Medulla oblongata (tissue), 1 donor: ENCODE measurements at regions not wholly inside any gene's neighbourhood (a gene's known extent, or its start where the extent isn't known, plus 50 kb on each side); places are given as distances from the start of the nearest gene placed in this dataset.
A peak's percentile ranks its signal among the peaks of the same experiment; 100 is the strongest.
"Not testable (repeated sequence)": the region's sequence is repeated elsewhere in the genome, so short reads cannot be mapped to it uniquely, and the experiment has no call there.

Experiments used
- DNase-seq: peaks from one replicate; pipeline ENCODE4 v3.0.0-alpha.2; 2015; ENCODE audit errors: extremely low spot score

DNA sequence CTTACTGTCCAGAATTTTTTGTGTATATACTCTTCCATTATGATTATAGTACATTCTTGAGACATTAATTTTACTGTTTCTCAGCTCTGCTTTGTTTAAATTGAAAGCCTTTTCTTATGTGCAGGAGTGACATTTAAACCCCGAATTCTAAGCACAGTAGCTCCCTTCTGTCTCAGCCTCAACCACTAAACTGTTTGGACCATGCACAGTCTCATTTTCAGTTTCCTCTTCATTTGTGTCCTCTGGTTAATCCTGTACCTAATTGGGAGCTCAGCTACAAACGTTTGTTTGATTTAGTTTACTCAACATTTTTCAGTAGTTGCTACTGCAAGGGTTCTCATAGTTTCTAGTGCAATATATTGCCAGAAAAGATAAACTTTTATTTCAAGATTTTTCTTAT, 206.3 kb downstream of the SLITRK5 start:
- no peak for DNase-seq

DNA sequence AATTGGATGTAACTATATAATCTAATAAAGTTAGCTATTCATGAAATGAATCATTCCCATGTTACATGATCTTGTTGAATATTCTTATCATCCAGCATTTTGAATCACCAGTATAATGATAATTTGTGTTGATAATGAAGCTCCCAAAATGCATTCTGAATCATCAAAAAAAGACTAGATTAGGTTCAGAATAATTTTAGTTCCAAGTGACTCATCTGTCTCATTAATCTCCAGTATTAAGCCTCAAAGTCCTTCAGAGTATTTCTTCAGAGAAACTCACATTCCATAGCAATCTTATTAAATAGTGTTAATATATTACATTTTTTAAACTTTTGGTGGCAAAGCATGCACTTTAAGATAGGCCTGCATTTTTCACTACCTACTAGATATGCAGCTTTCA, 207.5 kb downstream of the SLITRK5 start:
- DNase-seq = no peak

DNA sequence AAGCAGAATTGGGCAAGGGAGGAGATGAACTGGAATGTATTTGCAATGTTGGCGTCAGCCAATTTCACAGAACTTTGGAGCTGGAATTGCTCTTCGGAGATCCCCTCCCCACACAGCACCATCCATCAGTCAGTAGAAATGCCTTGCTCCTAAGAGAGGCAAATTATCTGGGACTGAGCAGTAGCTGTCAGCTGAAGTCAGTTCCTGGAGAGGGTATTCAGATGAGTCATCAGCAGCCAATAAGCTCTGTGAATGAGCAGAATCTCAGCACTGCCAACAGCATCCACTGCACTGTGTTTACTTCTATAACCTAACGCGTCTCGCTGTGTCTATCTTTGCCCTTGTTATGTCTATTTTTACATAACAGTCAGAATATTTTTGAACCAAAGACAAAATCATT, 213.7 kb downstream of the SLITRK5 start:
- peak; percentile 59 for DNase-seq

DNA sequence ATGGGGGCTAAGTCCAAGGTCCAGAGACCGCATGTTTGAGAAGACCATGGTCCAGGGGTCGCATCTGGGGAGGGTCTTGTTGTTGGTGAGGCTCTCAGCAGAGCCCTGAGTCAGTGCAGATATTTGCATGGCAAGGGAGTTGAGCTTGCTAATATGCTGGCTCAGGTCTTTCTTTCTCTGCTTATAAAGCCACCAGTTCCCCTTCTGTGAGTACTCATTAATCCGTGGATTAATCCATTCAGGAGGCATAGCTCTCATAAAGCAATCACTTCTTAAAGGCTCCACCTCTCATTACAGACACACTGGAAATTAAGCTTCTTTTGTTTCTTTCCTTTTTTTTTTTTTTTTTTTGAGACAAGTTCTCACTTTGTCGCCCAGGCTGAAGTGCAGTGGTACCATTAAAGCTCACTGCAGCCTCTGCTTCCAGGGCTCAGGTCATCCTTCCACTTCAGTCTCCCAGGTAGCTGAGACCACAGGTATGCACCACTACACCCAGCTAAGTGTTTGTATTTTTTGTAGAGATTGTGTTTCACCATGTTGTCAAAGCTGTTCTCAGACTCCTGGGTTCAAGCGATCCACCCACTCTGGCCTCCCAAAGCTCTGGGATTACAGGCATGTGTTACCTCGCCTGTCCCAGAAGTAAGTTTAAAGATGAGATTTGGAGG, 216.4 kb downstream of the SLITRK5 start:
- DNase-seq = no peak

DNA sequence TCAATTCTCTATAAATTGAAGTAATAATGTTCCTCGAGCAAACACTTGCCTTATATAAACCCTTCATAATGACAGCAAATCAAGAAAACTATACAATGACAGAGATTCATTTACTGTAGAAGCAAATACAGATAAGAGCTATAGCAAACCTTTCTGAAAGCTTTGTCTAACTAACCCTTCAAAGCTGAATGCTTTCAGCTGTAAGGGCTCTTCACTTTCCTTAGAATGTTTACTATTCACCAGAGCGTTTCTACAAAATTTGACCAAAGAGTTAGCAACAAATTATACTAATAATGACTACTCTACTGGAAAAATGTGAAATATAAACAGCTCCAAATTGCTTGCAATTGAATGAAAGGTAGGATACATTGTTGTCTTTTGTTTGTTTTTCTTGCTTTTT, 218.1 kb downstream of the SLITRK5 start:
- no peak for DNase-seq

DNA sequence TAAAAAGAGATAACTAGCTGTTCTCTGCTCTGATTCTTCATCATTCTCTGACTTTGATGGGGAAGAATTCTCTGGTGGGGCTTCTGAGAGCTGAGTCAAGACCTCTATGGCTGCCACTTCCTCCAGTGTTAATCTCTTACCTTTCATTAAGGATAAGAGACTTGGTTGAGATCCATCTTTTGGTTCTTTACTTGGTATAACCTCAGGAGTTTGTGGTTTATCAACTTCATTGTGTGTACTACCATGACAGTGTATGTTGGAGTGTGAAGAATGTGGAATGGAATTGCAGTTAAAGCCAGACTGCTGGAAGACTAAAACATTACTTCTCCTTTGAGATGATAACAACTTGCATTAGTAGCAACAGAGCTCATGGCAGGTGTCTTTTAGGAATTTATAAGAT, 222.0 kb downstream of the SLITRK5 start:
- DNase-seq = no peak

DNA sequence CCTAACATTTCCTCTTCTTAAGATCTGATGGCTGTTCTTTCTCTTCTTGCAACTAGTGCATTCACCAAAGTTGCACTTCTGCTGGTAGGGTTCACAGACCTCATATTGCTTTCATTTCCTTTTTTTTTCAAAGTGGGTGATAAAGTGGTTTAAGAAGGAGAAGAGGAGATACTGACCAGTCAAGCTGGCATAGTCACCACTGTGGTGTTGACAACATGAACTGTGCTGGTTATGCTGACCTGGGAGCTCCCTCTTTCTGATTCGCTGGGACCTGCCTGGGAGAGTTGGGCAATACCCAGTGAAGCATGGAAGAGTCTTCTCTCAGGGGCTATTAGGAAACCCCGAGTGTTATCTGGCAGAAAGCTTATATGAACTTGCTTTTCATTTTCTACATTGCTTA, 222.9 kb downstream of the SLITRK5 start:
- DNase-seq = no peak

DNA sequence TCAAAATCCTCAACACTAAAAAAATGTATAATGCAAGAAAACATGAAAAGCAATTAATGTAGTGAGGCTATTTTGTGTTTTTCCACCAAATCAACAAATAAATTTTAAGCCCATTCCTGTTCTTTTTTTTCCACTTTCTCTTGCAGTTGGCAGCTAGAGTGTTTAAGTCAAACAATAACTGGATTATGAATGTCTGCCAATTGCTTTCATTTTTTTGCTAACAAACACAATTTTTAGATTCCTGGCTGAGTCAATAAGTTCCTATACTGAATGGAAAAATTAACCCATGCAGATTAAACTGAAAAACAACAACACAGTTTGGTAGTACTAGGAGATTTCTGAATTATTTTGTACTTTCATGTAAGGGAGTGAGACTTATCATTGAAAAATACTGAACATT, 232.4 kb downstream of the SLITRK5 start:
- no peak for DNase-seq

DNA sequence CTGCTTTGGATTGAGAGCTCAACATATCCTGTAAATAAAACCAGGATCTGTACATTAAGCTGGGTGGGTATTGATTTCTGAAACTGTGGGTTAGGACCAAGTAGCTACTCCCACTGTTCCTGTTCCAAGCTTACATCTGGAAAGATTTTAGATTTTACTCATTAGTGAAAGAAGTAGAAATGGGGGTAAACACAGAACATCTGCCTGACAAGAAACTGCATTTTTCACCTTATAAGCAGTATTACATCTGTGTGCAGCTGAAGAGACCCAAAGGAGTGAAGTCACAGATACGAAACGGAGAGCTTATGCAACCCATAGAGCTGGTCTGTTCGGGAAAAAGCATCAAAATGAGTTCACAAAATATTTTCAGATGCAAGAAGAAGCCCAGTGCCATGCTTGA, 235.2 kb downstream of the SLITRK5 start:
- no peak for DNase-seq

DNA sequence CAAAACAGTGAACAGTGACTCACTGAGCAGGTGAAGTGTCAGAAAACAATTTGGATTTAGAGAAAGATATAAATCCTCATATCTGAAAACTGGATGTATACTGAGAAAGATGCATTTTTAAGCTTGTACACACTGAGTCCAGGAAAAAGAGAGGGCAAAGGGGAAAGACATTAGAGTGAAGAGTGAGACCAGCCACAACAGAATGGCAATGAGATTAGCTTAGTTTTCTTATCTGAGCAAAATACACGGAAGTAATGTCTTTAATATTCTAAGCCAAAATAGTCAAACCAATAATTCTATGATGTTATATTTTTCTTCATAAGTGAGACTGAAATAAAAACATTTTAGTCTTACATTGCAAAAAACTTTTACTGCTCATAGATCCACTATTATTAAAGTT, 236.0 kb downstream of the SLITRK5 start:
- no peak for DNase-seq

DNA sequence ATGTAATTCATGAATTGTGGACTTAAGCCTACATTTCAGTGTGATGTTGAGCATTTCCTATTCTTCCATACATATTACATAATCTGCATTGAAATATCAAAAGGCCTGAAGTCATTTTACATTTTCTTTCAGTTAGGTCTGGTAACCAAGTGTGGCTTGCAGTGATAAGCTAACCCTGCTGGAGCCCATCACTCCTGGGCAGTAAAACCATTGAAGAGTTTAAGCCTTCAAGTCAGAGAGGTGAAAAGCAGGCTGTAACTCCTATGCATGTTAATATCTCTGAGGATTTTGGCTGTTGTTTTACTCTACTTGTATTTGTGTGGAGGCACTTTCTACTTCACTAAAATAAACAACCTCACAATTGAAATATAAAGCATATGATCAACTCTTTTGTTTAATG, 248.8 kb downstream of the SLITRK5 start:
- no peak for DNase-seq

DNA sequence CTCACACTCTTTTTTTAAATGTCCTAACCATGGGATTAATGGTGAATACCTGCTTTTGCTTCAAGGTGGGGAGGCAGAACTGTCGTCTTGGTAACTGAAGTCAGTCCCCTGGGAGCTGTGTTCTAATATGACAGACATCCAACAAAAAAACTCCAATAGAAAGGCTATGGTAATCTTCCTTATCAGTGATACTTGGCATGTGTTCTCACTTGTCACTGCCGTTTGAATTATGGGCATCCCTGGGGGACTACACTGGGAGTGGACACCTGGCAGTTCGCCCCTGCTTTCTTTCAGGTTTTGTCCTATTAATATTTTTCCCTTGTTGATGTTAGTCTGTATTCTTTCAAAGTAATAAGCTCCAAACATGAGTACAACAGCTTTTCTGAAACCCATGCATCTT, 252.6 kb downstream of the SLITRK5 start:
- DNase-seq = no peak

DNA sequence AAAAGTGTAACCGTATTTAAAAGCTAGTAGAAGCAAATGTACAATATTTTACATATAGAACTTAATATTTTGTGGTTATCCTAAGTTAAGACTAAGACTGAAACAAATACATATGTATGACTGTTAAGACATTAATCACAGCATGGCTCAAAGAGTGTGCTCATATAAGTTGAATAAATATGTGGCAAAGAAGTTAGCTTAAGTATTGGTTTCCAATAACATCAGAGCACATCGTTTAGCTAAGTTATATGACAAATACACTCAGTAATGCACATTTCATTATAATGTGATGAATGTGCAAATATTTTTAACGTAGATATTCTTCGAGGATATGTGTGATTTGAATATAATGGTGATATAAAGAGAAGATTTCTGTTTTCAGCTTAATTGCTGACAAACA, 253.8 kb downstream of the SLITRK5 start:
- no peak for DNase-seq

DNA sequence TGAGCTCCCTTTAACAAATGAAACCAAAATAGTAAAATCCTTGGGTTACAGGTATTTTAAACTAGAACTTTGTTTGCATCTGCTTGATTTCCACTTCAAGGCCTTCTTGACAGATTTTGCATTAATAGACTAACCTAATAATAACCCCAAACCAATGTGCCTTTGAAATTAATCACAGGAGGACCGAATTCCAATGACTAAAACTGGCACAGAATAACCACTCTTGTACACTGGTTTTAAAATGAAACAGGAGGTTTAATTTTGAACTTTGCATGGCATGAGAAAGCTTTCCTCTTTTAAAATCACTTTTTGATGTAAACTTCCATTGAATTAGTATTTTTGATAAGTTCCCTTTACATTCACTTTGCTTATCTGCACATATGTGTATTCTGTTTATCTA, 269.6 kb downstream of the SLITRK5 start:
- no peak for DNase-seq

DNA sequence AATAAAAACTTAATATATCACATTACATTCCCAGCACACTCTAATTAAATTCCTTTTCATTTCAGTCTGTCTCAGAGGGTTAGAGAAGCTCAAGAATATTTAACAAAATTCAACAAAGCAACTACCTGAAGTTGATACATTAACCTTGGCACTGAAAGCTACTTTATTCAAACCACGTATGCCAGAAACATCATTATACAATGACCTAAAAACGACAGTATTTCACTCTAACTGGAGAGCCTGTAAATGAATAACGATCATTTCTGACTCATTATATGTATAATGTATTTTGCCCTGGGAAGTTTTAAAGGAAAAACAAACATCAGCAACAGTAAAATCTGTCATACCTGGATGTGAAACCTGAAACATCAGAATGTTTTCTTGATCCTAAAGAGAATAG, 270.1 kb downstream of the SLITRK5 start:
- DNase-seq = no peak

DNA sequence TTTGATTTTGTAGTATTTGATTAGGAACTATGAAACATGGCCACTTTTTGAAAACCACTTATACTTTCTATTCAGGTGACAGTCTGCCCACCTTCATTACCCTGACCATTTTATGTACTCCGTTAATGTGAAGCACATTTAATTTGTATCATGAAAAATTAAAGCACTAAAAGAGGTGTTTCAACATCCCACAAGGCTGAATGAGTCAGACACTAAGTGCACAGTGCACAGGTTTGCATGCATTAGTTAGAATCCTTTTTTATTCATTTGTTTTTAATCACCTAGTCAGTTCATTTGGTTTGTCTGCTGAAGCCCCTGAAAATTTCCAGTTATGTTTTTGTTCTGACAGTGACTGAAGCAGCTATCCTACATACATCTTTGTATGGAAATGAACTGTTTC, 271.0 kb downstream of the SLITRK5 start:
- DNase-seq = no peak

DNA sequence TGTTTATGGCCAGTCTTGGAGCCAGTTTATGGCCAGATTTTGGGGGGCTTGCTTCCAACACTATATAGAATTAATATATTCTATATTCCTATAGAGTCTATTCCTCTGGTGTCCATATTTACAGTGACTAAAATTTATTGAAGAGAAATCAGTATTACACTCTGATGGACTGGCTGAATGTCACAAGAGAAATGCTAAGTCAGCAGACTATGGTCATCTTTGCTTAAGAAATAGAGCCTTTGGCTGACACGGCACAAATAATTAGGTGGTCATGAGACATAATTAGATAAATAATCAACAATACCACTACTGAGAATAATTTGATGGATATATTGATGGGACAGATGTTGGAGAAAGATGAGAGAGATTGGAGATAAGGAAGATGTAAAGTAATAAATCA, 272.9 kb downstream of the SLITRK5 start:
- no peak for DNase-seq

DNA sequence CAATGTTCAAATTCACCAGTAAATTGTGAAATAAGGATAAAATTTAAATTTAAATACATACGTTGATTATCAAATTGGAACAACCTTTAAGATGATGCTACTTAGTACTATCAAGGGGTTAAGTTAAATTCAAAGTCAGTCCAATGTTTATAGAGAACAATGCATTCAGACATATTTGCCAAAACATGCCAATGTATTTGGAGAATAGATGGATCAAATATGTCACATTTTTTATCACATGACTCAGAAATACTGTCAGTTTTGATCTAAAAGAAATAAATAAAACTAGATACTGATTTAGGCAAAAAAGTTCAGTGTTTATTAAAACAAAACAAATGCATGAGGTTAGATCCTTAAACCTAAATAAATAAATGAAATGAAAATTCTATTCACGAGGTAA, 281.2 kb downstream of the SLITRK5 start:
- no peak for DNase-seq

DNA sequence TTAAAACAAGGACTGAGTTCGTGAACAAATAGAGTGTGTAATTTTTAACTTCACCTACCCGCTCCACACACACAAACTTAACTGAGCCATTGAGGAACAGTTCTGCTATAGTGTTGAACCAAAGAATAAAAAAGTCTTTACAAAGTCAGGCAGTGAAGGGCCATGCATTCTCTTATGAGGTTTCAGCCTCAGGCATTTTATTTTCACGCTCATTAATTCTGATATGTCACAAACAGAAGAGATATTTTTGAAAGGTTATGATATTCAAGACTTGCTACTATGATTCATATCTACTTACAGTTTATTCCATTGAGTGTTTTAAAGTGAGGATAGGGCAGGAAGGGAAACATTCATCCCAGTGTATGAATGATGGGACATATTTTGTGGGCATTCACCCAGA, 282.2 kb downstream of the SLITRK5 start:
- DNase-seq = no peak

DNA sequence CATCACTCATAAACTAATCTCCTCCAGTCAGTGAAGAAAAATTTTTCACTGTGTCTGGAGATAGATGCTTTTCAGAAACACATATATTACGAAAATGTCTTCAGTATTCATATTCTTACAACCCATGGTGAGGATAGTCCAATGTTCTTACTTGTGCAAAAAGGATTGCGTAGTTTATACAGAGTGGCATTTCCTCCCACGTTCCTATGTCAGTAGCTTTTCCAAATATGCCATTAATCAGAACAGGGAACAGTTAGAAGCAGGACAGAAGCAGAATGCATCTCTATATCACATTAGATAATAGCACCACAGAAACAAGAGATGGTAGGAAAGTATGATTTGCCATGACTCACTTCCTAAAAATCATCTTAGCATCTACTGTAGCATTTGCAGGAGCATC, 282.9 kb downstream of the SLITRK5 start:
- no peak for DNase-seq

DNA sequence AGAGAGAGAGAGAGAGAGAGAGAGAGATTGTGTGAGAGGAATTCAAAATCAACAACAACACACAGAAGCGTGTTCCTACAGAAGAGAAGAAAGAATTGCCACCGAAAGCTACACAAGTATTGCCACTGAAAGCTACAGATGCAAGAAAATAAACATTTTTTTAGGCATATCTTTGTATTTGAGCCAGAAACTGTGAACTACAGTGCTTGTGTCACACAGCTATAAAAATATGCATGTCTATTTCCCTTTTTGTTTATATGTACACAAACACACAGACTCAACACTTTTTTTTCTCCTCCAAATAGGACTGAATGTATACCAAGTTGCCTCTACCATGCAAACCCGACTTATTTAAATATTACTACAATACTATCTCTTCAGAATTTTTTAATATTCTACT, 290.4 kb downstream of the SLITRK5 start:
- no peak for DNase-seq

DNA sequence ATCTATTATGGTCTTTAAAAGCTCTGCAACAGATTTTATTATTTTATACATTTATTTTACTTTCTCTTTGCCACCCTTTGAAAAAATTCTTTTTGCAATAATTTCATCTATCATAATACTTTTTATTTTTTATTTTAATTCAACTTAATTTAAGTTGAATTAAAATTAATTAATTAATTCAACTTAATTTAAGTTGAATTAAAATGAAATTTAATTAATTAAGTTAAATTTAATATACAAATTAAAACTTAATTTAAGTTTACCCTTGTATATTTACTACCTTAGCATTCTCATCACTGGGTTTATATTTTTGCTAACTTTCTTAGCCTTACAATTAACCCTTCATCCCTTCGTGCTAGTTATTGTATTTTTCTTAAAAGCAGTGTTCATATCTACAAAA, 301.4 kb downstream of the SLITRK5 start:
- no peak for DNase-seq

DNA sequence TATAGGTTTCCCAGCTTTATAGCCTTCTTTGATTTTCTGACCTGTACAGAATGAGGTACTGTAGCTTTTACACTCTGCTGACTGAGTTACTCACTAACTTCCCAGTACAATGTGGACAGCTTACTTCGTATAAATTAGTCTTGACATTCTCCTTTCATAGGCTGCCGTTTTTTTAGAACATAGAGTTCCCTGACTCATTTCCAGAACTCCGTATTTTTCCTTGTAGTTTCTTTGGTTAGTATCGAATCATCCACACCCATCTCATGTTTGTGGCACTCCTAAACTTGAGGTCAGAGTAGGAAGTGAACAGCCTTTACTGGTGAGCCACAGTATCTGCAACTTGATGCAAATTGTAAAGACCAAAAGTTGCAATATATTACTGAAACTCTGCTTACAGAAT, 303.9 kb downstream of the SLITRK5 start:
- DNase-seq = no peak

DNA sequence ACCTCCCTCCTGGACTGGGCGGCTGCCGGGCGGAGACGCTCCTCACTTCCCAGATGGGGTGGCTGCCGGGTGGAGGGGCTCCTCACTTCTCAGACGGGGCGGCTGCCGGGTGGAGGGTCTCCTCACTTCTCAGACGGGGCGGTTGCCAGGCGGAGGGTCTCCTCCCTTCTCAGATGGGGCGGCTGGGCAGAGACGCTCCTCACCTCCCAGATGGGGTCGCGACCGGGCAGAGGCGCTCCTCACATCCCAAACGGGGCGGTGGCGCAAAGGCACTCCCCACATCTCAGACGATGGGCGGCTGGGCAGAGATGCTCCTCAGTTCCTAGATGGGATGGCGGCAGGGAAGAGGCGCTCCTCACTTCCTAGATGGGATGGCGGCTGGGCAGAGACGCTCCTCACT, 305.5 kb downstream of the SLITRK5 start:
- DNase-seq = not testable (repeated sequence)

DNA sequence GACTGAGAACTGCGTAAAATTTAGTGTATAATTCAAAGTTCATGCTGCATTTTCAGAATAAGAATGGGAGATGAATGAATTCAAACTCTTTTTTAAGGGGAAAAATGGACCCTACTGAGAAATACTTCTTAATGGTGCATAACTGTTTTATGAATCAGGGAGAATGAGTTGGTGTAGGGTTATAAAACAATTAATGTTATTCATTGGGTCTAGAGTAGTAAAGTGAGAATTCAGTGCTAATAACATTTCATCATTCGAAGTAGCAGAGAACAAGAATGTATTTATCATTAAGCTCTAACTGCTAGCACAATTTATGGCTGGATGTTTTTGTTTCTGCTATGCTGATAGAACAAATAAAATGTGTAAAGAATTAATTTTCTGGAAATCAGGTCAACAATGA, 310.2 kb downstream of the SLITRK5 start:
- DNase-seq = no peak
